ENCODE measurements at regions not wholly inside any gene's neighbourhood (a gene's known extent, or its start where the extent isn't known, plus 50 kb on each side); places are given as distances from the start of the nearest gene placed in this dataset.

- Histone ChIP-seq H3K4me3 (no peak overlapping the region), H3K27me3 (replicated peaks; ENCODE audit: insufficient read depth) (no peaks in the 10 kb centered on the region), H3K27ac (no peak overlapping the region), H3K9me3 (no peaks in the 10 kb centered on the region), H3K4me1 (ENCODE audit: control insufficient read depth in 1 of 2, low read depth in 2 of 2) (peaks cover 0 to 19% of the 10 kb centered on the region in 2 donors), H3K36me3 (no peaks in the 10 kb centered on the region)
- ATAC-seq (ENCODE audit: insufficient number of reproducible peaks, low FRiP score, low read depth), result no peak
- TF ChIP-seq CTCF (IDR thresholded peaks at IDR 0.05), result no peak
- no peak for DNase-seq (ENCODE audit: low spot score)
These were observed 113.7 kb downstream of the WNT5A start for GRCh38 chr3:55373423-55373822.

- ATAC-seq (ENCODE audit: insufficient number of reproducible peaks, low FRiP score, low read depth) (no peak), DNase-seq (ENCODE audit: low spot score) (no peak)
- no peaks in the 10 kb centered on the region for H3K36me3 ChIP-seq
- H3K27me3 ChIP-seq (replicated peaks; ENCODE audit: insufficient read depth), result no peaks in the 10 kb centered on the region
- no peak for TF ChIP-seq CTCF (IDR thresholded peaks at IDR 0.05)
- H3K4me1 ChIP-seq (ENCODE audit: control insufficient read depth in 1 of 2, low read depth in 2 of 2), result peaks cover 0 to 27% of the 10 kb centered on the region in 2 donors
- H3K27ac ChIP-seq, result no peak overlapping the region
- H3K4me3 ChIP-seq, result no peak overlapping the region
- H3K9me3 ChIP-seq, result no peaks in the 10 kb centered on the region
These were observed 116.8 kb downstream of the WNT5A start for GRCh38 chr3:55370272-55370671.

- no peak overlapping the region for H3K4me3 ChIP-seq
- no peaks in the 10 kb centered on the region for H3K9me3 ChIP-seq
- no peak for DNase-seq (ENCODE audit: low spot score)
- H3K27me3 ChIP-seq (replicated peaks; ENCODE audit: insufficient read depth), result no peaks in the 10 kb centered on the region
- no peak for TF ChIP-seq CTCF (IDR thresholded peaks at IDR 0.05)
- H3K4me1 ChIP-seq (ENCODE audit: control insufficient read depth in 1 of 2, low read depth in 2 of 2), result peaks cover 0 to 27% of the 10 kb centered on the region in 2 donors
- H3K36me3 ChIP-seq, result no peaks in the 10 kb centered on the region
- H3K27ac ChIP-seq, result no peak overlapping the region
- no peak for ATAC-seq (ENCODE audit: insufficient number of reproducible peaks, low FRiP score, low read depth)
These were observed 117.8 kb downstream of the WNT5A start for GRCh38 chr3:55369141-55369847.

- ATAC-seq (ENCODE audit: insufficient number of reproducible peaks, low FRiP score, low read depth) (no peak), DNase-seq (ENCODE audit: low spot score) (no peak)
- Histone ChIP-seq H3K36me3 (no peaks in the 10 kb centered on the region), H3K27me3 (replicated peaks; ENCODE audit: insufficient read depth) (no peaks in the 10 kb centered on the region), H3K27ac (no peak overlapping the region), H3K4me3 (no peak overlapping the region), H3K4me1 (ENCODE audit: control insufficient read depth in 1 of 2, low read depth in 2 of 2) (peaks cover 0 to 27% of the 10 kb centered on the region in 2 donors), H3K9me3 (no peaks in the 10 kb centered on the region)
- TF ChIP-seq CTCF (IDR thresholded peaks at IDR 0.05), result no peak
These were observed 118.7 kb downstream of the WNT5A start for GRCh38 chr3:55368366-55368765.

GRCh38 chr3:55367384-55367783 lies 119.7 kb downstream of the WNT5A start:
- H3K4me1 ChIP-seq (ENCODE audit: control insufficient read depth in 1 of 2, low read depth in 2 of 2), result peaks cover 0 to 27% of the 10 kb centered on the region in 2 donors
- ATAC-seq (ENCODE audit: insufficient number of reproducible peaks, low FRiP score, low read depth), result no peak
- no peaks in the 10 kb centered on the region for H3K27me3 ChIP-seq (replicated peaks; ENCODE audit: insufficient read depth)

More at GRCh38 chr3:55367384-55367783, 119.7 kb downstream of the WNT5A start:
- no peaks in the 10 kb centered on the region for H3K9me3 ChIP-seq
- no peak overlapping the region for H3K4me3 ChIP-seq
- DNase-seq (ENCODE audit: low spot score), result no peak
- no peak overlapping the region for H3K27ac ChIP-seq
- H3K36me3 ChIP-seq, result no peaks in the 10 kb centered on the region
- no peak for TF ChIP-seq CTCF (IDR thresholded peaks at IDR 0.05)

Measured in thoracic aorta (tissue), 2 donors.